ENCODE measurements at regions not wholly inside any gene's neighbourhood (a gene's known extent, or its start where the extent isn't known, plus 50 kb on each side); places are given as distances from the start of the nearest gene placed in this dataset.

DNA sequence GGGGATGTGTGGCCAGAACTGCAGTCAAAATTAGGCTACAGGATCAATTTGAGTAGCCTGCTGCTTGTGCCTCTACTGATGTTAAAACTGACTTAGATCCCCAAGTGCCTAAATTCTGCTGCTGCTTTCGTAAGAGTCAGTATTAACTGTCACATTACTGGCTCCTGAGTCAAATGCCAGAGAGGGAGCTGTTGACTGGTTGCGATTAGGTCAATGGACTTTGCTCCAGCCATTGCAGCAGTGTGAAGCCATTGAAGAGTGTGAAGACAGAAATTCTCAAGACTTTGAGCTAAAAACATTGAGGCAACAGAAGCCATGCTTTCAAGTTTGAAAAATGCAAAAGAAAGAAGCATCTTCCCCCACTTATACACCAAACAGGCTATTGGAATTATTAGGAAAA lies 151.1 kb upstream of the MITF start:
- no peak overlapping the region for H3K4me3 ChIP-seq
- H3K4me1 ChIP-seq (ENCODE audit: insufficient read depth), result no peaks in the 10 kb centered on the region
- no peaks in the 10 kb centered on the region for H3K36me3 ChIP-seq (replicated peaks; ENCODE audit: insufficient read depth, low read depth)
- H3K27ac ChIP-seq, result no peak overlapping the region
- H3K79me2 ChIP-seq, result no peaks in the 10 kb centered on the region
- no peaks in the 10 kb centered on the region for H3K9me3 ChIP-seq (ENCODE audit: low read depth)
- H2AFZ ChIP-seq, result no peak overlapping the region
- TF ChIP-seq CTCF (IDR thresholded peaks at IDR 0.05; ENCODE audit: poor library complexity) (no peak), EZH2phosphoT487 (IDR thresholded peaks at IDR 0.05; ENCODE audit: low read depth, severe bottlenecking, unreplicated experiment) (no peak), EZH2 (IDR thresholded peaks at IDR 0.05; ENCODE audit: borderline replicate concordance) (no peak)
- H4K20me1 ChIP-seq (ENCODE audit: insufficient read depth, poor library complexity, severe bottlenecking), result no peaks in the 10 kb centered on the region
- no peak overlapping the region for H3K4me2 ChIP-seq
- WGBS (ENCODE audit: low lambda C conversion rate, missing lambda C conversion rate), result 68% methylated on average over 2 of the region's 2 CpGs
- H3K9me2 ChIP-seq (replicated peaks; ENCODE audit: insufficient read depth), result no peaks in the 10 kb centered on the region
- peaks cover 3% of the 10 kb centered on the region for H3K27me3 ChIP-seq
- DNase-seq (ENCODE audit: low spot score), result no peak

- no peaks in the 10 kb centered on the region for H3K36me3 ChIP-seq (replicated peaks; ENCODE audit: insufficient read depth, low read depth)
- no peaks in the 10 kb centered on the region for H3K4me1 ChIP-seq (ENCODE audit: insufficient read depth)
- H3K4me3 ChIP-seq, result no peak overlapping the region
- 89% methylated on average over 1 of the region's 1 CpG for WGBS (ENCODE audit: low lambda C conversion rate, missing lambda C conversion rate)
- H3K27me3 ChIP-seq, result no peaks in the 10 kb centered on the region
- TF ChIP-seq CTCF (IDR thresholded peaks at IDR 0.05; ENCODE audit: poor library complexity), result no peak
- no peak for TF ChIP-seq EZH2phosphoT487 (IDR thresholded peaks at IDR 0.05; ENCODE audit: low read depth, severe bottlenecking, unreplicated experiment)
- no peak for TF ChIP-seq EZH2 (IDR thresholded peaks at IDR 0.05; ENCODE audit: borderline replicate concordance)
- no peaks in the 10 kb centered on the region for H3K9me3 ChIP-seq (ENCODE audit: low read depth)
- DNase-seq (ENCODE audit: low spot score), result no peak
- no peak overlapping the region for H2AFZ ChIP-seq
- no peaks in the 10 kb centered on the region for H4K20me1 ChIP-seq (ENCODE audit: insufficient read depth, poor library complexity, severe bottlenecking)
- H3K79me2 ChIP-seq, result no peaks in the 10 kb centered on the region
- no peak overlapping the region for H3K27ac ChIP-seq
- H3K4me2 ChIP-seq, result no peak overlapping the region
- H3K9me2 ChIP-seq (replicated peaks; ENCODE audit: insufficient read depth), result no peaks in the 10 kb centered on the region
Observed at GRCh38 chr3:69585472-69585871, 153.8 kb upstream of the MITF start.

DNA sequence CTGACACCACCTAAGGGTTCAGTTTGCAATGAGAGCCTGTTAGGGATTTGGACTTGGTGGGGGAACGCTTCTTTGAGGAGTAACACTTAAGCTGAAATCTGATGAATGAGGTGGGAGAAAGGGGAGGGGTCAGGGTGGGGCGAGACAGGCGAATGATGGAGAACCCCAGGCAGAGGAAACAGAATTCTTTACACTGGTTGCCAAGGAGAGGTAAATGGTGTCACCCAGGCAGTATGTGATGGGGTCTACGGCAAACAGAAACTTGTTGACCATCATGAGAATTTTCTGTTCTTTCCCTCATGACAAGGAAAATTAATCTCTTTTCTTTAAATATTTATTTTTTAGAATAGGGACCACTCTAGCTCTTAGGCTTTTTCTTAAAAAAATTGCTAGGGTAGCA lies 157.2 kb upstream of the MITF start:
- H3K36me3 ChIP-seq (replicated peaks; ENCODE audit: insufficient read depth, low read depth), result no peaks in the 10 kb centered on the region
- 81% methylated on average over 4 of the region's 4 CpGs for WGBS (ENCODE audit: low lambda C conversion rate, missing lambda C conversion rate)
- no peaks in the 10 kb centered on the region for H3K79me2 ChIP-seq
- DNase-seq (ENCODE audit: low spot score), result no peak
- H2AFZ ChIP-seq, result no peak overlapping the region
- H3K27me3 ChIP-seq, result no peaks in the 10 kb centered on the region
- no peak overlapping the region for H3K27ac ChIP-seq
- no peaks in the 10 kb centered on the region for H3K9me3 ChIP-seq (ENCODE audit: low read depth)
- H4K20me1 ChIP-seq (ENCODE audit: insufficient read depth, poor library complexity, severe bottlenecking), result no peaks in the 10 kb centered on the region
- H3K9me2 ChIP-seq (replicated peaks; ENCODE audit: insufficient read depth), result no peaks in the 10 kb centered on the region
- no peaks in the 10 kb centered on the region for H3K4me1 ChIP-seq (ENCODE audit: insufficient read depth)
- no peak for TF ChIP-seq CTCF (IDR thresholded peaks at IDR 0.05; ENCODE audit: poor library complexity)
- no peak for TF ChIP-seq EZH2phosphoT487 (IDR thresholded peaks at IDR 0.05; ENCODE audit: low read depth, severe bottlenecking, unreplicated experiment)
- no peak for TF ChIP-seq EZH2 (IDR thresholded peaks at IDR 0.05; ENCODE audit: borderline replicate concordance)
- no peak overlapping the region for H3K4me2 ChIP-seq
- H3K4me3 ChIP-seq, result no peak overlapping the region

All from hepatocyte (in vitro differentiated cells).